Upper lobe of left lung (tissue), 6 donors: ENCODE measurements at regions not wholly inside any gene's neighbourhood (a gene's known extent, or its start where the extent isn't known, plus 50 kb on each side); places are given as distances from the start of the nearest gene placed in this dataset.

Source experiments
- ATAC-seq, 2 donors: fragments of 200-7000 bp; cut with Tn5 transposase; one replicate each; pipeline ENCODE4 v1.9.1; 2022; ENCODE audit warnings: mild to moderate bottlenecking in 2 of 2, moderate library complexity in 2 of 2; ENCODE audit not compliant: low FRiP score in 2 of 2
- DNase-seq, 2 donors: peaks; one replicate each; pipeline ENCODE4 v3.0.0-alpha.2; 2019 to 2020
- H3K27ac ChIP-seq, 4 donors: fragments of 200-600 bp; sonication (generic); one replicate each; pipeline ENCODE4 v1.5.1; 2016 to 2019
- H3K27me3 ChIP-seq, 4 donors: fragments of 200-600 bp; sonication (generic); one replicate each; pipeline ENCODE4 v1.5.1; 2017 to 2019
- H3K36me3 ChIP-seq, 4 donors: fragments of 200-600 bp; sonication (generic); one replicate each; pipeline ENCODE4 v1.5.1; 2016 to 2019
- H3K4me1 ChIP-seq, 4 donors: fragments of 200-600 bp; sonication (generic); one replicate each; pipeline ENCODE4 v1.5.1; 2018 to 2019
- H3K4me3 ChIP-seq, 4 donors: fragments of 200-600 bp; sonication (generic); one replicate each; pipeline ENCODE4 v1.5.1; 2017 to 2019; ENCODE audit warnings: mild to moderate bottlenecking in 2 of 4, moderate library complexity in 1 of 4
- H3K9me3 ChIP-seq, 4 donors: fragments of 200-600 bp; sonication (generic); one replicate each; pipeline ENCODE4 v1.5.1; 2018 to 2019
- CTCF ChIP-seq, 6 experiments: fragments of 450-650 bp in 4 of 6; fragments of 200-600 bp in 2 of 6; sonication (generic) in 2 of 6; IDR thresholded peaks; one replicate each; pipeline ENCODE4 v1.5.1; 2016 to 2019; ENCODE audit warnings: antibody characterized with exemption in 6 of 6
- EP300 ChIP-seq, 4 donors: sonication (generic); formaldehyde crosslinking; IDR thresholded peaks; one replicate each; pipeline ENCODE4 v1.5.1; 2017; ENCODE audit warnings: antibody characterized with exemption in 4 of 4, control low read depth in 2 of 4
- POLR2A ChIP-seq, 4 donors: fragments of 450-650 bp; IDR thresholded peaks; one replicate each; pipeline ENCODE4 v1.5.1; 2016 to 2017; ENCODE audit warnings: antibody characterized with exemption in 4 of 4, mild to moderate bottlenecking in 2 of 4
- POLR2AphosphoS5 ChIP-seq, 2 donors: sonication (generic); formaldehyde crosslinking; IDR thresholded peaks; one replicate each; pipeline ENCODE4 v1.5.1; 2017; ENCODE audit warnings: antibody characterized with exemption in 2 of 2
- WGBS, 2 donors: methylation state at CpG; one replicate each; pipeline ENCODE4 v1.1.5; 2017 to 2018; 5-methylcytosine and 5-hydroxymethylcytosine counted together
- donor health status: DM: no; HTN: no; CAD: no; lungs with moderate emphysema.
- donor health status: DM: no; HTN: yes; CAD: no; lungs with severe emphysema.

GRCh38 chr1:58890609-58891008 lies 106.8 kb upstream of the JUN start:
- DNase-seq (no peak), ATAC-seq (no peak)
- H3K4me3 ChIP-seq, result no peak overlapping the region
- TF ChIP-seq CTCF (IDR thresholded peaks at IDR 0.05) (no peak), EP300 (IDR thresholded peaks at IDR 0.05) (no peak), POLR2A (IDR thresholded peaks at IDR 0.05) (no peak), POLR2AphosphoS5 (IDR thresholded peaks at IDR 0.05) (no peak)
- no peaks in the 10 kb centered on the region for H3K9me3 ChIP-seq
- H3K36me3 ChIP-seq, result no peaks in the 10 kb centered on the region
- 91 to 97% methylated on average over 3 of the region's 3 CpGs for WGBS, 2 donors
- no peaks in the 10 kb centered on the region for H3K27me3 ChIP-seq
- no peak overlapping the region for H3K27ac ChIP-seq
- peaks cover 37 to 57% (median 50%) of the 10 kb centered on the region in 4 donors for H3K4me1 ChIP-seq

GRCh38 chr1:58891347-58891746 lies 107.5 kb upstream of the JUN start:
- peaks cover 38 to 57% (median 50%) of the 10 kb centered on the region in 4 donors for H3K4me1 ChIP-seq
- DNase-seq, result no peak

GRCh38 chr1:58893257-58893869 lies 109.5 kb upstream of the JUN start:
- TF ChIP-seq EP300 (IDR thresholded peaks at IDR 0.05) (peak in 2 of 4 donors; percentile 77 to 90), POLR2AphosphoS5 (IDR thresholded peaks at IDR 0.05) (peak; percentile 78 to 90), CTCF (IDR thresholded peaks at IDR 0.05) (no peak)
- ATAC-seq (no peak), DNase-seq (peak in 1 of 2 donors; percentile 57)
- H3K36me3 ChIP-seq, result no peaks in the 10 kb centered on the region
- no peaks in the 10 kb centered on the region for H3K27me3 ChIP-seq
- 51 to 57% methylated on average over 9 to 13 of the region's 13 CpGs for WGBS, 2 donors
- H3K4me1 ChIP-seq, result peaks cover 42 to 67% (median 55%) of the 10 kb centered on the region in 4 donors
- H3K9me3 ChIP-seq, result no peaks in the 10 kb centered on the region
- no peak overlapping the region for H3K4me3 ChIP-seq
- peak overlapping the region; percentile 65 to 82 (median 74) for H3K27ac ChIP-seq

More at GRCh38 chr1:58891347-58891746, 107.5 kb upstream of the JUN start:
- H3K9me3 ChIP-seq, result no peaks in the 10 kb centered on the region
- ATAC-seq, result no peak
- no peaks in the 10 kb centered on the region for H3K36me3 ChIP-seq
- WGBS, 2 donors, result 92 to 94% methylated on average over 2 of the region's 2 CpGs
- no peak overlapping the region for H3K4me3 ChIP-seq
- H3K27me3 ChIP-seq, result no peaks in the 10 kb centered on the region
- TF ChIP-seq EP300 (IDR thresholded peaks at IDR 0.05), result no peak
- no peak for TF ChIP-seq POLR2A (IDR thresholded peaks at IDR 0.05)
- TF ChIP-seq POLR2AphosphoS5 (IDR thresholded peaks at IDR 0.05), result no peak
- TF ChIP-seq CTCF (IDR thresholded peaks at IDR 0.05), result no peak
- H3K27ac ChIP-seq, result no peak overlapping the region

- Histone ChIP-seq H3K4me3 (no peak overlapping the region), H3K27ac (peak overlapping the region; percentile 72 to 83 (median 79))
- no peak for ATAC-seq
Observed at GRCh38 chr1:58895082-58895481, 111.2 kb upstream of the JUN start.

GRCh38 chr1:58895559-58896145 lies 111.8 kb upstream of the JUN start:
- TF ChIP-seq POLR2A (IDR thresholded peaks at IDR 0.05) (no peak), POLR2AphosphoS5 (IDR thresholded peaks at IDR 0.05) (no peak), CTCF (IDR thresholded peaks at IDR 0.05) (no peak), EP300 (IDR thresholded peaks at IDR 0.05) (no peak)
- Histone ChIP-seq H3K9me3 (no peaks in the 10 kb centered on the region), H3K36me3 (no peaks in the 10 kb centered on the region), H3K27ac (peak overlapping the region; percentile 72 to 83 (median 79)), H3K4me1 (peaks cover 65 to 81% (median 73%) of the 10 kb centered on the region in 4 donors), H3K4me3 (no peak overlapping the region), H3K27me3 (no peaks in the 10 kb centered on the region)
- peak; percentile 16 to 60 for DNase-seq
- 75 to 79% methylated on average over 1 to 5 of the region's 5 CpGs for WGBS, 2 donors
- ATAC-seq, result peak; percentile 34 to 65

More at GRCh38 chr1:58895082-58895481, 111.2 kb upstream of the JUN start:
- TF ChIP-seq EP300 (IDR thresholded peaks at IDR 0.05), result no peak
- no peak for TF ChIP-seq POLR2AphosphoS5 (IDR thresholded peaks at IDR 0.05)
- H3K9me3 ChIP-seq, result no peaks in the 10 kb centered on the region
- 83 to 85% methylated on average over 2 of the region's 2 CpGs for WGBS, 2 donors
- H3K36me3 ChIP-seq, result no peaks in the 10 kb centered on the region
- peaks cover 59 to 75% (median 67%) of the 10 kb centered on the region in 4 donors for H3K4me1 ChIP-seq
- DNase-seq, result no peak
- H3K27me3 ChIP-seq, result no peaks in the 10 kb centered on the region
